Nephron progenitor cell (in vitro differentiated cells): ENCODE measurements at regions not wholly inside any gene's neighbourhood (a gene's known extent, or its start where the extent isn't known, plus 50 kb on each side); places are given as distances from the start of the nearest gene placed in this dataset.
"Not testable (repeated sequence)": the region's sequence is repeated elsewhere in the genome, so short reads cannot be mapped to it uniquely, and the experiment has no call there.

ENCODE experiments used
- DNase-seq: peaks from one replicate; pipeline ENCODE4 v3.0.0; 2021
- H3K27ac Mint-ChIP-seq: 2 replicates; pipeline ENCODE4 v1.8.0; 2021; ENCODE audit warnings: mild to moderate bottlenecking, moderate library complexity, mixed read lengths
- H3K27me3 Mint-ChIP-seq: 2 replicates; pipeline ENCODE4 v1.8.0; 2021; ENCODE audit warnings: mild to moderate bottlenecking, low read depth, mixed read lengths; ENCODE audit not compliant: poor library complexity
- H3K36me3 Mint-ChIP-seq: 2 replicates; pipeline ENCODE4 v1.8.0; 2021; ENCODE audit warnings: low read depth, mixed read lengths
- H3K4me1 Mint-ChIP-seq: 2 replicates; pipeline ENCODE4 v1.8.0; 2021; ENCODE audit warnings: mixed read lengths
- H3K4me3 Mint-ChIP-seq: 2 replicates; pipeline ENCODE4 v1.8.0; 2021; ENCODE audit warnings: mild to moderate bottlenecking, moderate library complexity, mixed read lengths
- H3K9me3 Mint-ChIP-seq: 2 replicates; pipeline ENCODE4 v1.8.0; 2021; ENCODE audit warnings: mild to moderate bottlenecking, moderate library complexity, mixed read lengths
- TF ChIP-seq, protein P1 (sequence below): fragments of 200-600 bp; sonication (generic); IDR thresholded peaks from 2 replicates; pipeline ENCODE4 v1.5.0; 2021; ENCODE audit warnings: antibody characterized with exemption

DNA sequence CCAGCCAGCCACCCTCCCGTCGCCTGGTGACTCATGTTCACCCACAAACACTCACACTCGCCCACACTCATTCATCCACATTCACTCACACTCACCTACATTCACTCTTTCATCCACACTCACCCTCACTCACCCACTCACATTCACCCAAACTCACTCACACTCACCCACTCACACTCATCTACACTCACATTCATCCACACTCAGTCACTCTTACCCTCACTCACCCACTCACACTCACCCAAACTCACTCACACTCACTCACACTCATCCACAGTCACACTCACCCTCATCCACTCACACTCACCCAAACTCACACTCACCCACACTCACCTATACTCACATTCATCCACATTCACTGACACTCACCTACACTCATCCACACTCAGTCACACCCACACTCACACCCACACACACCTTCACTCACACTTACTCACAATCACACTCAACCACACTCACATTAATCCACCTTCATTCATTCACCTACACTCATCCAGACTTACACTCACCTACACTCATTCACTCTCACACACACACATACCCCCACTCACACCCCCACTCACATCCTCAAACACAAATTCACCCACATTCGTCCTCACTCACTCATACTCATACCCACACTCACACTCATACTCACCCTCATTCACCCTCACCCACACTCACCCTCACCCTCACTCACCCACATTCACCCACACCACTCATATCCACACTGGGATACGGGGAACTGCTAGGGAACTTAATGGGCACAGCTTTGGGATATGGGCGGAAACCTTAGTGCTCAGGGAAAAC, 2221.6 kb upstream of the AGA start:
- H3K27me3 Mint-ChIP-seq = peaks cover 2% of the 10 kb centered on the region
- H3K36me3 Mint-ChIP-seq = no peaks in the 10 kb centered on the region
- H3K27ac Mint-ChIP-seq = no peak overlapping the region
- TF ChIP-seq, protein P1, sequence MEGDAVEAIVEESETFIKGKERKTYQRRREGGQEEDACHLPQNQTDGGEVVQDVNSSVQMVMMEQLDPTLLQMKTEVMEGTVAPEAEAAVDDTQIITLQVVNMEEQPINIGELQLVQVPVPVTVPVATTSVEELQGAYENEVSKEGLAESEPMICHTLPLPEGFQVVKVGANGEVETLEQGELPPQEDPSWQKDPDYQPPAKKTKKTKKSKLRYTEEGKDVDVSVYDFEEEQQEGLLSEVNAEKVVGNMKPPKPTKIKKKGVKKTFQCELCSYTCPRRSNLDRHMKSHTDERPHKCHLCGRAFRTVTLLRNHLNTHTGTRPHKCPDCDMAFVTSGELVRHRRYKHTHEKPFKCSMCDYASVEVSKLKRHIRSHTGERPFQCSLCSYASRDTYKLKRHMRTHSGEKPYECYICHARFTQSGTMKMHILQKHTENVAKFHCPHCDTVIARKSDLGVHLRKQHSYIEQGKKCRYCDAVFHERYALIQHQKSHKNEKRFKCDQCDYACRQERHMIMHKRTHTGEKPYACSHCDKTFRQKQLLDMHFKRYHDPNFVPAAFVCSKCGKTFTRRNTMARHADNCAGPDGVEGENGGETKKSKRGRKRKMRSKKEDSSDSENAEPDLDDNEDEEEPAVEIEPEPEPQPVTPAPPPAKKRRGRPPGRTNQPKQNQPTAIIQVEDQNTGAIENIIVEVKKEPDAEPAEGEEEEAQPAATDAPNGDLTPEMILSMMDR = no peak
- no peaks in the 10 kb centered on the region for H3K9me3 Mint-ChIP-seq
- DNase-seq = no peak
- no peak overlapping the region for H3K4me3 Mint-ChIP-seq
- no peaks in the 10 kb centered on the region for H3K4me1 Mint-ChIP-seq

DNA sequence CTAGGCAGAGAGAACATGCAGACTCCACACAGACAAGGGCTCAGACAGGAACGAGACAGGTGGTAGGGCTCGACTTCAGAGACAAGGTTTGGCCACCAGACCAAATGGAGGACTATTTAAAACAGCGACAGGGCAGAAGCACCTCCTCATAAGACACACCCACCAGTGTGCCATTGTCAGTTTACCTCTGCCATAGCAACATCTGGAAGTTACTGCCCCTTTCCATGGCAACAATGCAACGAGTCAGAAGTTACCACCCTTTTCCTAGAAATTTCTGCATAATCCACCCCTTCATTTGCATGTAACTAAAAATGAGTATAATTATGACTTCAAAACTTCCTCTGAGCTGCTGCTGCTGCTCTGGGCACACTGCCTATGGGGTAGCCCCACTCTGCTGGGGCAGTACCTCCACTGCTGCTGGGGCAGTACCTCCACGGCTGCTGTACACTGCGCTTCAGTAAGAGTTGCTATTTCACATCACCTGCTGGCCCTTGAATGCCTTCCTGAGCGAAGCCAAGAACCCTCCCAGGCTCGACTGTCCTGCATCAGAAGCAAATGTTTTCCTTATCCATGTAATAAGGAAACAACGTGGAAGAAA, 2222.3 kb upstream of the AGA start:
- TF ChIP-seq, protein P1 = no peak
- H3K4me3 Mint-ChIP-seq = no peak overlapping the region
- H3K27ac Mint-ChIP-seq = no peak overlapping the region
- H3K4me1 Mint-ChIP-seq = no peaks in the 10 kb centered on the region
- no peaks in the 10 kb centered on the region for H3K9me3 Mint-ChIP-seq
- no peak for DNase-seq
- peaks cover 2% of the 10 kb centered on the region for H3K27me3 Mint-ChIP-seq
- no peaks in the 10 kb centered on the region for H3K36me3 Mint-ChIP-seq

DNA sequence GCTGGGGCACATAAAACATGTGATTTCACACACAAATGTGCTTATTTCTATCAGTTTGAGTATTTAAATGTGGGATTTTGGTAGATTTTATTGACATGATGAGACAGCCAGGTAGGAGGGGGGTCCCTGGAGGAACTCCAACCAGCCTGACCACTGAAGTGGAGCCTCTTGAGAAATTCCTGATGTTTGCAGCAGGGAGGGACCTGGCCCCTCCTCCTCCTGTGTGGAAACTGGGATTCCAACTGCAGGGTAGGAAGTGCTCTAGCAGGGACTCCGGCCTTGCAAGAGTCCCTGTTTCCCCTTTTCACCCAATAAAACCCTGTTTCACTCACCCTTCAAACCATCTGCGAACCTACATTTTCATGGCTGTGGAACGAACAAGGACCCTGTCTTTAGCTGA, 2224.0 kb upstream of the AGA start:
- no peaks in the 10 kb centered on the region for H3K4me1 Mint-ChIP-seq
- TF ChIP-seq, protein P1 = no peak
- no peak overlapping the region for H3K27ac Mint-ChIP-seq
- H3K9me3 Mint-ChIP-seq = no peaks in the 10 kb centered on the region
- H3K4me3 Mint-ChIP-seq = no peak overlapping the region
- H3K27me3 Mint-ChIP-seq = no peaks in the 10 kb centered on the region
- peak; percentile 8 for DNase-seq
- no peaks in the 10 kb centered on the region for H3K36me3 Mint-ChIP-seq

DNA sequence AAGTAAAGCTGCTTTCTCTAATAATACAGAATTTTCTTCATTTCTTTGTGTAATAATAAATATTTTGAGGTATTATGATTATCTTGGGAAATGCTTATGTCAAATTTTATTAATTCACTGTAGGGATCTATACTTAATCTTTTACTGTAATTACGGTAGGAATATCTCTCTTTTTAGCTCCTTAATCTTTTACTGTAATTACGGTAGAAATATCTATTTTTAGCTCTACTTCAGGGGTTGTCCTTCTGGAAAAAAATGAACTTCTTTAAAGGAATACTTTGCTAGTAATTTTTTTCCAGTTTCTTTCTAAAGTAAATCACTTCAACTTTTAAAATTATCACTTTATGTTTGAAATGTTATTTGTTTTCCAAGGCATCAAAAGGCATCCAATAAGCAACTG, 2229.4 kb upstream of the AGA start:
- H3K27me3 Mint-ChIP-seq = no peaks in the 10 kb centered on the region
- peaks cover 31% of the 10 kb centered on the region for H3K9me3 Mint-ChIP-seq
- H3K4me3 Mint-ChIP-seq = no peak overlapping the region
- no peak for DNase-seq
- H3K36me3 Mint-ChIP-seq = no peaks in the 10 kb centered on the region
- TF ChIP-seq, protein P1 = no peak
- H3K4me1 Mint-ChIP-seq = no peaks in the 10 kb centered on the region
- no peak overlapping the region for H3K27ac Mint-ChIP-seq

DNA sequence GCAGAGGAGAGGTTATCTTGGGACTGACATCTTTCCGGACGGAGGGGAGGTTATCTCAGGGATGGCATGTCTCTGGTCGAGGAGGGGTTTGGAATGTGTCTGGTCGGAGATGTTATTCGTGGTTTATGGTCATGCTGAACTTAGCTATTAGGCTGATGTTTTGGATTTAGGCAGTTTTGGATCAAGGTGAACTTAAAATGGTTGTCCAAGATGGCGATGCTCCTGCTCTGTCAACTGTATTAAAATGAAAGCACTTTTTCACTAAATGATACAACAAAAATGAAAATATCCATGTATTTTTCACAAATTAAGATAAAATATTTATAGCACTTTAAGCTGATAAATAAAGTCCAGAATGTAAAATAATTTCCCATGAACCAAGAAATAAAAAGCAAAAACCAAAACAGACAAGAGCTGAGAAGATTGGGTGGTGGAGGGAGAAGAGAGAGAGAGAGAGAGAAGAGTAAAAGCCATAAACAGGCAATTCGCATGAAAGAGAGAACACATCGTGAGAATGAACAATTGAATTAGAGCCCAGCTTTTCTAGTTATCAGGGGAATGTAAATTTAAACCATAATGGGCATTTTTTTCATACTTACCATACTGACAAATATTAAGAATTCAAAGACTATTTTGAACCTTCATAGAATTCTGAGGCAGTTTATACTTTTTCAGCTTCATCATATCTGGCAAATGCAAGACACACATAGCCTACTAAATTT, 2236.0 kb upstream of the AGA start:
- TF ChIP-seq, protein P1 = no peak
- Mint-ChIP-seq H3K4me3 (no peak overlapping the region), H3K27me3 (no peaks in the 10 kb centered on the region)

DNA sequence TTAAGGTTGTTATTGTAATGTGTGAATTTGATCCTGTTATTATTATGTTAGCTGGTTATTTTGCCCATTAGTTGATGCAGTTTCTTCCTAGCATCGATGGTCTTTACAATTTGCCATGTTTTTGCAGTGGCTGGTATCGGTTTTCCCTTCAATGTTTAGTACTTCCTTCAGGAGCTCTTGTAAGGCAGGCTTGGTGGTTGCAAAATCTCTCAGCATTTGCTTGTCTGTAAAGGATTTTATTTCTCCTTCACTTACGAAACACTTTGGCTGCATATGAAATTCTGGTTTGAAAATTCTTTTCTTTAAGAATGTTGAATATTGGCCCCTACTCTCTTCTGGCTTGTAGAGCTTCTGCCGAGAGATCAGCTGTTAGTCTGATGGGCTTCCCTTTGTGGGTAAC, 2241.4 kb upstream of the AGA start:
- not testable (repeated sequence) for H3K27me3 Mint-ChIP-seq, H3K36me3 Mint-ChIP-seq, H3K27ac Mint-ChIP-seq, H3K4me3 Mint-ChIP-seq, H3K4me1 Mint-ChIP-seq, DNase-seq
- peaks cover 13% of the 10 kb centered on the region for H3K9me3 Mint-ChIP-seq

More for the DNA sequence above, 2236.0 kb upstream of the AGA start:
- Mint-ChIP-seq H3K9me3 (peaks cover 50% of the 10 kb centered on the region), H3K27ac (no peak overlapping the region), H3K4me1 (no peaks in the 10 kb centered on the region), H3K36me3 (no peaks in the 10 kb centered on the region)
- DNase-seq = no peak
